H1 (cell line): ENCODE measurements at regions not wholly inside any gene's neighbourhood (a gene's known extent, or its start where the extent isn't known, plus 50 kb on each side); places are given as distances from the start of the nearest gene placed in this dataset.

ENCODE experiments used
- CTCF ChIA-PET: fragments of 300-600 bp; sonication (Branson Sonifier 250); formaldehyde crosslinking; loops from one replicate; lab custom pipeline; 2021; ENCODE audit not compliant: partially characterized antibody; lab: Charles Lee
- POLR2A ChIA-PET: fragments of 300-600 bp; sonication (Branson Sonifier 250); formaldehyde crosslinking; loops from one replicate; lab custom pipeline; 2021; ENCODE audit warnings: inconsistent platforms; ENCODE audit not compliant: partially characterized antibody; lab: Charles Lee
- DNase-seq, 2 experiments: peaks; one replicate each; pipeline versions ENCODE4 v3.0.0 to v3.0.0-alpha.2; 2010 to 2022; ENCODE audit warnings: low spot score in 2 of 2, low read depth in 1 of 2, mixed read lengths in 1 of 2
- FAIRE-seq: peaks from 2 replicates; lab custom pipeline; 2011; peaks lifted over from hg19 to GRCh38; lab: Jason Lieb, UNC
- H2AFZ ChIP-seq: 2 replicates; pipeline ENCODE4 v1.8.1; 2012; ENCODE audit warnings: low read length, inconsistent platforms
- H2AK5ac ChIP-seq: 2 replicates; pipeline ENCODE4 v1.6.1; 2013; ENCODE audit warnings: low read depth, low read length
- H2BK120ac ChIP-seq: replicated peaks from 2 replicates; pipeline ENCODE3; 2013; ENCODE audit warnings: low read depth, low read length, inconsistent platforms
- H2BK12ac ChIP-seq: 2 replicates; pipeline ENCODE4 v1.6.1; 2013; ENCODE audit warnings: low read depth, low read length
- H2BK15ac ChIP-seq: 2 replicates; pipeline ENCODE4 v1.6.1; 2013; ENCODE audit warnings: low read length
- H2BK20ac ChIP-seq: 2 replicates; pipeline ENCODE4 v1.6.1; 2013; ENCODE audit warnings: low read length
- H2BK5ac ChIP-seq: 2 replicates; pipeline ENCODE4 v1.6.1; 2013; ENCODE audit warnings: low read depth, low read length
- H3K14ac ChIP-seq: 2 replicates; pipeline ENCODE4 v1.6.1; 2013; ENCODE audit warnings: inconsistent platforms; ENCODE audit not compliant: insufficient read length
- H3K18ac ChIP-seq: 2 replicates; pipeline ENCODE4 v1.6.1; 2013; ENCODE audit warnings: low read length; ENCODE audit errors: extremely low read depth
- H3K23ac ChIP-seq: 2 replicates; pipeline ENCODE4 v1.6.1; 2013; ENCODE audit warnings: inconsistent platforms; ENCODE audit not compliant: insufficient read length
- H3K23me2 ChIP-seq: 2 replicates; pipeline ENCODE4 v1.6.1; 2013; ENCODE audit warnings: low read depth, low read length
- H3K27ac ChIP-seq: 2 replicates; pipeline ENCODE4 v1.6.1; 2011; ENCODE audit warnings: low read depth, low read length, inconsistent platforms
- H3K27me3 ChIP-seq, 4 experiments: replicated peaks in 1 of 4; 1 replicate in 1 of 4; 2 replicates in 3 of 4; pipeline versions ENCODE4 v1.6.1 to v1.8.1; 2011 to 2013; ENCODE audit warnings: low read length in 3 of 4, mild to moderate bottlenecking in 3 of 4, inconsistent platforms in 2 of 4, mixed read lengths in 2 of 4, moderate library complexity in 1 of 4; ENCODE audit not compliant: control insufficient read depth in 3 of 4, insufficient read depth in 3 of 4; ENCODE audit errors: extremely low read depth in 1 of 4
- H3K36me3 ChIP-seq, 4 experiments: 2 replicates each; pipeline versions ENCODE4 v1.6.1 to v1.8.1; 2011 to 2013; ENCODE audit warnings: mild to moderate bottlenecking in 4 of 4, low read length in 3 of 4, moderate library complexity in 2 of 4, control low read depth in 1 of 4, inconsistent platforms in 1 of 4; ENCODE audit not compliant: insufficient read depth in 4 of 4, control insufficient read depth in 2 of 4
- H3K4ac ChIP-seq: replicated peaks from 2 replicates; pipeline ENCODE3; 2013; ENCODE audit warnings: low read length, low read depth, mixed read lengths, inconsistent platforms; ENCODE audit not compliant: insufficient read length
- H3K4me1 ChIP-seq, 4 experiments: replicated peaks in 1 of 4; 1 replicate in 1 of 4; 2 replicates in 3 of 4; pipeline versions ENCODE4 v1.6.1 to v1.8.1; 2011 to 2013; ENCODE audit warnings: low read length in 3 of 4, inconsistent platforms in 2 of 4, mixed read lengths in 1 of 4; ENCODE audit not compliant: insufficient read depth in 4 of 4, control insufficient read depth in 3 of 4
- H3K4me2 ChIP-seq, 2 experiments: 2 replicates each; pipeline versions ENCODE4 v1.6.1 to v1.8.1; 2011 to 2013; ENCODE audit warnings: low read depth in 2 of 2, low read length in 2 of 2, control low read depth in 1 of 2, inconsistent platforms in 1 of 2, mild to moderate bottlenecking in 1 of 2; ENCODE audit not compliant: insufficient read depth in 1 of 2
- H3K4me3 ChIP-seq, 4 experiments: fragments of 200-600, 300-600 bp in 1 of 4; sonication (generic), shearing (Covaris generic), sonication (Bioruptor Twin) in 1 of 4; 2 replicates each; pipeline versions ENCODE4 v1.5.1 to v1.8.1; 2011 to 2016; ENCODE audit warnings: low read length in 4 of 4, low read depth in 3 of 4, control low read depth in 2 of 4, inconsistent platforms in 2 of 4, mild to moderate bottlenecking in 2 of 4, mixed read lengths in 1 of 4, moderate library complexity in 1 of 4; ENCODE audit not compliant: insufficient read depth in 2 of 4; ENCODE audit errors: extremely low read depth in 1 of 4
- H3K56ac ChIP-seq: replicated peaks from 2 replicates; pipeline ENCODE3; 2013; ENCODE audit warnings: low read depth, mild to moderate bottlenecking, mixed read lengths, low read length, inconsistent platforms; ENCODE audit not compliant: insufficient read length
- H3K79me1 ChIP-seq: 2 replicates; pipeline ENCODE4 v1.6.1; 2013; ENCODE audit warnings: low read depth, low read length, control low read depth
- H3K79me2 ChIP-seq, 2 experiments: 2 replicates each; pipeline versions ENCODE4 v1.6.1 to v1.8.1; 2012 to 2013; ENCODE audit warnings: low read length in 2 of 2, mild to moderate bottlenecking in 2 of 2, inconsistent platforms in 1 of 2; ENCODE audit not compliant: insufficient read depth in 2 of 2, control insufficient read depth in 1 of 2
- H3K9ac ChIP-seq, 4 experiments: replicated peaks in 1 of 4; 1 replicate in 1 of 4; 2 replicates in 3 of 4; pipeline versions ENCODE4 v1.6.1 to v1.8.1; 2011 to 2013; ENCODE audit warnings: low read depth in 3 of 4, low read length in 3 of 4, control low read depth in 2 of 4, mild to moderate bottlenecking in 2 of 4, moderate library complexity in 2 of 4, inconsistent platforms in 1 of 4; ENCODE audit errors: extremely low read depth in 1 of 4
- H3K9me3 ChIP-seq, 2 experiments: 2 replicates each; pipeline versions ENCODE4 v1.6.1 to v1.8.1; 2012 to 2013; ENCODE audit warnings: mild to moderate bottlenecking in 2 of 2, moderate library complexity in 2 of 2, control low read depth in 1 of 2, inconsistent platforms in 1 of 2, low read depth in 1 of 2, low read length in 1 of 2, mixed read lengths in 1 of 2; ENCODE audit not compliant: insufficient read depth in 2 of 2
- H4K20me1 ChIP-seq, 2 experiments: replicated peaks in 1 of 2; 2 replicates each; pipeline versions ENCODE3 to v1.8.1; 2011 to 2013; ENCODE audit warnings: inconsistent platforms in 2 of 2, low read length in 2 of 2, mild to moderate bottlenecking in 1 of 2; ENCODE audit not compliant: insufficient read depth in 2 of 2, control insufficient read depth in 1 of 2
- H4K5ac ChIP-seq: 2 replicates; pipeline ENCODE4 v1.6.1; 2013; ENCODE audit warnings: low read length, low read depth, mixed read lengths, inconsistent platforms; ENCODE audit not compliant: insufficient read length
- H4K8ac ChIP-seq: 2 replicates; pipeline ENCODE4 v1.8.0; 2013; ENCODE audit warnings: mild to moderate bottlenecking, moderate library complexity, low read length, inconsistent platforms; ENCODE audit not compliant: insufficient read depth; ENCODE audit errors: extremely low read depth
- H4K91ac ChIP-seq: replicated peaks from 2 replicates; pipeline ENCODE3; 2013; ENCODE audit warnings: low read length, mixed read lengths, inconsistent platforms; ENCODE audit not compliant: insufficient read length
- CEBPB ChIP-seq: IDR thresholded peaks from 2 replicates; pipeline ENCODE4 v1.6.1; 2012; ENCODE audit warnings: low read depth, low read length
- MAFK ChIP-seq: IDR thresholded peaks from 2 replicates; pipeline ENCODE4 v1.6.1; 2012; ENCODE audit warnings: low read depth, mild to moderate bottlenecking, improper control_type of control experiment, low read length
- MAX ChIP-seq: IDR thresholded peaks from 2 replicates; pipeline ENCODE4 v1.6.1; 2012; ENCODE audit warnings: inconsistent platforms
- RAD21 ChIP-seq, 2 experiments: IDR thresholded peaks in 1 of 2; conservative IDR thresholded peaks in 1 of 2; 2 replicates each; pipeline ENCODE4 v1.6.1; 2011; ENCODE audit warnings: low read depth in 2 of 2, low read length in 2 of 2, improper control_type of control experiment in 1 of 2, inconsistent platforms in 1 of 2, mild to moderate bottlenecking in 1 of 2, moderate library complexity in 1 of 2
- RFX5 ChIP-seq: IDR thresholded peaks from 2 replicates; pipeline ENCODE4 v1.6.1; 2011; ENCODE audit warnings: low read depth, low read length, improper control_type of control experiment, borderline replicate concordance
- SIRT6 ChIP-seq: IDR thresholded peaks from one replicate; pipeline ENCODE4 v1.7.1; 2012; ENCODE audit warnings: low read length, inconsistent platforms
- SP1 ChIP-seq: IDR thresholded peaks from 2 replicates; pipeline ENCODE4 v1.6.1; 2011; ENCODE audit warnings: low read depth, low read length
- WGBS, 2 experiments: shearing (Covaris generic) in 1 of 2; methylation state at CpG; one replicate each; pipeline versions ENCODE4 v1.1.6 to v1.1.7; 2013 to 2015; ENCODE audit warnings: low lambda C conversion rate in 2 of 2, mixed read lengths in 2 of 2, inconsistent platforms in 1 of 2, low coverage in 1 of 2, missing lambda C conversion rate in 1 of 2; ENCODE audit not compliant: insufficient replicate concordance in 2 of 2, insufficient coverage in 1 of 2, insufficient read length in 1 of 2; ENCODE audit errors: extremely low coverage in 1 of 2, missing lambda C conversion rate in 1 of 2; 5-methylcytosine and 5-hydroxymethylcytosine counted together

DNA sequence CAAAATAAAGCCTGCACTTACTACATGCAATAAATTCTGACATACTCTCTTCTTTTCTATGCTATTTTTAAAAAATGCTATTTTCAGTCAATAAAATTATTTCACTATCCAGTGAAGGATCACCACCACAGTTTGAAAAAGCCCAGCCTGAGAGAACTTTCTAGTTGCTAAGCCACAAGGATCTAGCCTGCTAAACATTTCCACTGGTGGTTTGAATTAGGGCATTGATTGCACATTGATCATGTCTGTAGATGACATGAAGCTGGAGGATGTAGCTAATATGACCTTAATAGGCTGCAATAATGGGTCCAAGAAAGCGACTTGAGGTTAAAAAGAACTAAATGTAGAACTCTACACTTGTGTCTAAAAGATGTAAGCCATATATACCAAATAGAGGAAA lies 56.0 kb upstream of the ARHGAP21 start:
- H2AK5ac ChIP-seq, result no peak overlapping the region
- H4K8ac ChIP-seq, result no peak overlapping the region
- no peak overlapping the region for H4K91ac ChIP-seq
- H2BK12ac ChIP-seq, result no peak overlapping the region
- H3K27ac ChIP-seq, result no peak overlapping the region
- DNase-seq, result no peak
- WGBS, 2 experiments, result 85% methylated on average over 1 of the region's 1 CpG; no CpG with 5 or more reads in 1 of the 2 experiments
- H3K56ac ChIP-seq, result no peak overlapping the region
- no peak overlapping the region for H3K4ac ChIP-seq
- no peak overlapping the region for H2BK15ac ChIP-seq
- H3K4me1 ChIP-seq, result no peaks in the 10 kb centered on the region
- no peaks in the 10 kb centered on the region for H3K79me2 ChIP-seq
- H3K4me3 ChIP-seq, result no peak overlapping the region
- H3K9ac ChIP-seq, result no peak overlapping the region
- H3K18ac ChIP-seq, result no peak overlapping the region
- no peaks in the 10 kb centered on the region for H3K36me3 ChIP-seq
- no peak for FAIRE-seq
- H3K9me3 ChIP-seq, result no peaks in the 10 kb centered on the region
- H2BK120ac ChIP-seq, result no peak overlapping the region
- H3K14ac ChIP-seq, result no peak overlapping the region
- no peaks in the 10 kb centered on the region for H3K79me1 ChIP-seq
- H2BK5ac ChIP-seq, result no peak overlapping the region
- TF ChIP-seq RFX5 (no peak), SP1 (no peak), SIRT6 (no peak), MAFK (no peak), RAD21 (IDR thresholded peaks at IDR 0.05 in 1 of 2, conservative IDR thresholded peaks at IDR 0.05 in 1 of 2; ENCODE audit: low read depth in 2 of 2, low read length in 2 of 2) (no peak), MAX (no peak), CEBPB (no peak)
- no peak overlapping the region for H2AFZ ChIP-seq
- no peak overlapping the region for H4K5ac ChIP-seq
- H3K4me2 ChIP-seq, result no peak overlapping the region
- no peaks in the 10 kb centered on the region for H4K20me1 ChIP-seq
- H2BK20ac ChIP-seq, result no peak overlapping the region
- no peaks in the 10 kb centered on the region for H3K27me3 ChIP-seq
- CTCF ChIA-PET, result interaction anchor here (1.0 kb wide), 1 partner anchor 162 kb away, joined by 3 read pairs; no protein-coding TSS in a partner anchor
- POLR2A ChIA-PET, result no interaction called here
- no peaks in the 10 kb centered on the region for H3K23me2 ChIP-seq
- H3K23ac ChIP-seq, result no peak overlapping the region
